ENCODE measurements at regions not wholly inside any gene's neighbourhood (a gene's known extent, or its start where the extent isn't known, plus 50 kb on each side); places are given as distances from the start of the nearest gene placed in this dataset.

DNA sequence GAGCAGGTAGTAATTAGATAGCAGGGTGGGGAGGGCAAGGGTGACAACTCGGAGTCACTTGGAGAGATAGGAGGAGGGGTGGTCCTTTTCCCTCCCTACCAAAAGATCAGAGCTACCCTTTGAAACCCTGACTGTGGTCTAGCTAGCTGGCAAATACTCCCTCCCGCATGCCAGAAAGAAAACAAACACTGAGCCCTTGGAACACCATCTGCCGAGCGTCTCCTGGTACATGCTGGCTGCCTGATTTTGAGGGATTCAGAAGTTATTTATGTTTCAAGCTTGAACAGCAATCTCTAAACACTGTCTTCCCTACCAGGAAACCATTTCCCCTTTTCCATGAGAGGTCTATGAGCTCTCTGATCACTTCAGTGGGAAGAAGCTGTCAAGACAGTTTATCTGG, 291.6 kb upstream of the CFAP20DC start:
- TF ChIP-seq TAF1 (IDR thresholded peaks at IDR 0.05; ENCODE audit: borderline replicate concordance, insufficient read depth, low read length) (no peak), FOXP2 (optimal IDR thresholded peaks at IDR 0.05; ENCODE audit: borderline replicate concordance, extremely low read depth, extremely low read length, insufficient read depth) (no peak), SIN3A (IDR thresholded peaks at IDR 0.05; ENCODE audit: borderline replicate concordance, insufficient read depth, low read length) (no peak), POLR2AphosphoS5 (IDR thresholded peaks at IDR 0.05; ENCODE audit: low read depth, low read length) (no peak)
- TF ChIP-seq, protein P1, sequence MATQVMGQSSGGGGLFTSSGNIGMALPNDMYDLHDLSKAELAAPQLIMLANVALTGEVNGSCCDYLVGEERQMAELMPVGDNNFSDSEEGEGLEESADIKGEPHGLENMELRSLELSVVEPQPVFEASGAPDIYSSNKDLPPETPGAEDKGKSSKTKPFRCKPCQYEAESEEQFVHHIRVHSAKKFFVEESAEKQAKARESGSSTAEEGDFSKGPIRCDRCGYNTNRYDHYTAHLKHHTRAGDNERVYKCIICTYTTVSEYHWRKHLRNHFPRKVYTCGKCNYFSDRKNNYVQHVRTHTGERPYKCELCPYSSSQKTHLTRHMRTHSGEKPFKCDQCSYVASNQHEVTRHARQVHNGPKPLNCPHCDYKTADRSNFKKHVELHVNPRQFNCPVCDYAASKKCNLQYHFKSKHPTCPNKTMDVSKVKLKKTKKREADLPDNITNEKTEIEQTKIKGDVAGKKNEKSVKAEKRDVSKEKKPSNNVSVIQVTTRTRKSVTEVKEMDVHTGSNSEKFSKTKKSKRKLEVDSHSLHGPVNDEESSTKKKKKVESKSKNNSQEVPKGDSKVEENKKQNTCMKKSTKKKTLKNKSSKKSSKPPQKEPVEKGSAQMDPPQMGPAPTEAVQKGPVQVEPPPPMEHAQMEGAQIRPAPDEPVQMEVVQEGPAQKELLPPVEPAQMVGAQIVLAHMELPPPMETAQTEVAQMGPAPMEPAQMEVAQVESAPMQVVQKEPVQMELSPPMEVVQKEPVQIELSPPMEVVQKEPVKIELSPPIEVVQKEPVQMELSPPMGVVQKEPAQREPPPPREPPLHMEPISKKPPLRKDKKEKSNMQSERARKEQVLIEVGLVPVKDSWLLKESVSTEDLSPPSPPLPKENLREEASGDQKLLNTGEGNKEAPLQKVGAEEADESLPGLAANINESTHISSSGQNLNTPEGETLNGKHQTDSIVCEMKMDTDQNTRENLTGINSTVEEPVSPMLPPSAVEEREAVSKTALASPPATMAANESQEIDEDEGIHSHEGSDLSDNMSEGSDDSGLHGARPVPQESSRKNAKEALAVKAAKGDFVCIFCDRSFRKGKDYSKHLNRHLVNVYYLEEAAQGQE (IDR thresholded peaks at IDR 0.05; ENCODE audit: insufficient read depth in 1 of 2, low read depth in 2 of 2, low read length in 2 of 2), result no peak

DNA sequence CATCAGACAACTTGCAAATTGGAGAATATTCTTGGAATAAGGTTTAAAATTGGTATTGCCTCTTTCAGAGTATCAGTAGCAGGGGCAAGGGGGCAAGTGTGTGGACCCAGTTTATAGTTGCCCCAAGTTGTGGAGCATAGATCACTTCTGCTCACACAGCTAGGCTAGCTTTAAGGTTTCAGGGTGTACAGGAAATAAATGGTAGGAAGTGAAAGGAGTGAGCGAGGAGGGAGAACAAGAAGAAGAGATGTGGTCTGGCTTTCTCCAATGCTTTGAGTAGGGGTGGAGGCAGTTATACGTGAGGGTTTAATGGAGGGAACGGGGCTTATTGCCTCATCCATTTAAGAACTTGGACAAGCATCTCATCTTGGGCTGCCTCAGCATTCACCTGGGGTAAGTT, 290.0 kb upstream of the CFAP20DC start:
- no peak for TF ChIP-seq SIN3A (IDR thresholded peaks at IDR 0.05; ENCODE audit: borderline replicate concordance, insufficient read depth, low read length)
- TF ChIP-seq FOXP2 (optimal IDR thresholded peaks at IDR 0.05; ENCODE audit: borderline replicate concordance, extremely low read depth, extremely low read length, insufficient read depth), result no peak
- TF ChIP-seq, protein P1 (IDR thresholded peaks at IDR 0.05; ENCODE audit: insufficient read depth in 1 of 2, low read depth in 2 of 2, low read length in 2 of 2), result no peak
- no peak for TF ChIP-seq TAF1 (IDR thresholded peaks at IDR 0.05; ENCODE audit: borderline replicate concordance, insufficient read depth, low read length)
- TF ChIP-seq POLR2AphosphoS5 (IDR thresholded peaks at IDR 0.05; ENCODE audit: low read depth, low read length), result no peak

DNA sequence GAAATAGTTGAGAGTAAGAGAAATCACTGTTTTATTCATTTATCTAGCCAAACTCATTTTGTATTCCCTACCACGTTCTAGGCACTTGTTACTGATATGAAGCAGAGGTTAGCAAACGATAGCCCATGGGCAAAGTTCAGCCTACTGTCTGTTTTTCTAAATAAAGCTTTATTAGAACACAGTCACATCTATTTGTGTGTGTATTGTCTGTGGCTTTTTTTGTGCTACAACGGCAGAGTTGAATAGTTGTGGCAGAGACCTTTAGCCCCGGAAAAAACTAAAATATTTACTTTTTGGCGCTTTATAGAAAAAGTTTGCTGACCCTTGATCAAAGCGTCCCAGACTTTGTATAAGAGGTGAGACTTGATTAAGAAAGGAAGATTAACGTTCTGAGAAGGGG, 289.1 kb upstream of the CFAP20DC start:
- TF ChIP-seq FOXP2 (optimal IDR thresholded peaks at IDR 0.05; ENCODE audit: borderline replicate concordance, extremely low read depth, extremely low read length, insufficient read depth) (no peak), SIN3A (IDR thresholded peaks at IDR 0.05; ENCODE audit: borderline replicate concordance, insufficient read depth, low read length) (no peak), POLR2AphosphoS5 (IDR thresholded peaks at IDR 0.05; ENCODE audit: low read depth, low read length) (no peak), TAF1 (IDR thresholded peaks at IDR 0.05; ENCODE audit: borderline replicate concordance, insufficient read depth, low read length) (no peak)
- TF ChIP-seq, protein P1 (IDR thresholded peaks at IDR 0.05; ENCODE audit: insufficient read depth in 1 of 2, low read depth in 2 of 2, low read length in 2 of 2), result no peak

DNA sequence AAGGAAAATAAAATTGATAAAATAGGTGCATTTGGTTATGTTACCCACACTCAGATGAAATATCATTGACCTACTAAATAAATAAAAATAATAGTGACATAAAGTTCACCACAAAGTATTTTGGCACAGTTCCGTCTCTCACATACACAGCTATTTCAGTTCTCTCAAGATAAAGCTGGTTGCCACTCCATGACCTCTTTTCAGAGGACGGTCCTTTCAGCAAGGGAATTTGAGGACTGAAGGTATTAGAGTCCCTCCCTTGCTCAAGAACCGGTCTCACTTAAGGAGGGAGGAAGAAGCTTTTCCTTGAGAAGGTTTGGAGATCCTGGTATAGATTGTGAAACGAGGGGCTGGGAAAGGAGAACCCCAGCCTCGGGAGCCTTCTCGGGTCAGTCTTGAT, 285.5 kb upstream of the CFAP20DC start:
- TF ChIP-seq TAF1 (IDR thresholded peaks at IDR 0.05; ENCODE audit: borderline replicate concordance, insufficient read depth, low read length), result no peak
- no peak for TF ChIP-seq FOXP2 (optimal IDR thresholded peaks at IDR 0.05; ENCODE audit: borderline replicate concordance, extremely low read depth, extremely low read length, insufficient read depth)
- TF ChIP-seq SIN3A (IDR thresholded peaks at IDR 0.05; ENCODE audit: borderline replicate concordance, insufficient read depth, low read length), result no peak

DNA sequence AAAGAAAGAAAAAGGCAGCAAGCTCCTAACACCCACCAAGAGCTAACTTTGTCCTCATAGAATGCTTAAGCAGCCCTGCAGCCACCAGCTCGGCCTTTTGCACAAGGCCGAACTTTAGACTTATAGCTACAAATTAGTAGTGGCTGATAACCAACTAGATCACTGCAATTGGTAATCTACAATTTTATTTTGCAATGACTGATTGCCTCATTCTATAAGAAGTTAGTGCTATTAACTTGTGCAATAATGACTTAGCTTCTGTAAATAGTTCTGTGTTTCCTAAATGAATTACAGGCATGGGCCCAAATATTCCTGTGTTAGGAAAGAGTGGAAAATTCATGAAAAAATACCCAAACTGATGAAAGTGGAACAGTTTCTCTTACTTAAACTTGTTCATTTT, 284.8 kb upstream of the CFAP20DC start:
- TF ChIP-seq, protein P1 (IDR thresholded peaks at IDR 0.05; ENCODE audit: insufficient read depth in 1 of 2, low read depth in 2 of 2, low read length in 2 of 2), result no peak
- TF ChIP-seq FOXP2 (optimal IDR thresholded peaks at IDR 0.05; ENCODE audit: borderline replicate concordance, extremely low read depth, extremely low read length, insufficient read depth) (no peak), POLR2AphosphoS5 (IDR thresholded peaks at IDR 0.05; ENCODE audit: low read depth, low read length) (no peak), SIN3A (IDR thresholded peaks at IDR 0.05; ENCODE audit: borderline replicate concordance, insufficient read depth, low read length) (no peak), TAF1 (IDR thresholded peaks at IDR 0.05; ENCODE audit: borderline replicate concordance, insufficient read depth, low read length) (no peak)
